Stimulated activated CD8-positive, alpha-beta memory T cell treated with anti-CD3 and anti-CD28 coated beads, Interleukin-4, amount 100 ng/mL, for 4 hours (primary cell): ENCODE measurements at regions not wholly inside any gene's neighbourhood (a gene's known extent, or its start where the extent isn't known, plus 50 kb on each side); places are given as distances from the start of the nearest gene placed in this dataset.

Experiments used
- DNase-seq, 2 donors: peaks; one replicate each; pipeline ENCODE4 v3.0.0-alpha.2; 2020; ENCODE audit warnings: low read depth in 2 of 2, low spot score in 1 of 2

DNA sequence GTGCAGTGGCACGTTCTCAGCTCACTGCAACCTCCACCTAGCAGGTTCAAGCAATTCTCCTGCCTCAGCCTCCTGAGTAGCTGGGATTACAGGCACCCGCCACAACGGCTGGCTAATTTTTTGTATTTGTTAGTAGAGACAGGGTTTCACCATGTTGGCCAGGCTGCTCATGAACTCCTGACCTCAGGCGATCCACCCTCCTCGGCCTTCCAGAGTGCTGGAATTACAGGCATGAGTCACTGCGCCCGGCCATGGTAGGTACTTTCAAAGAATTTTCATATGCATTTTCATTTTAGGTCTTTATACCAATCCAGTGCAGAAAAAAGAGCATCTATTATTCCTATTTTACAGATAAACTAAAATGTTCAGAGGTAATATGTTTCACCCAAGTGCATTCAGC is 411.3 kb upstream of the USP15 start:
- DNase-seq: no peak

GRCh38 chr12:61853945-61854344 is 406.3 kb upstream of the USP15 start:
- no peak for DNase-seq

- no peak for DNase-seq
Observed at GRCh38 chr12:61854902-61855301, 405.3 kb upstream of the USP15 start.

- no peak for DNase-seq
Observed at GRCh38 chr12:61857968-61858367, 402.2 kb upstream of the USP15 start.

- DNase-seq: no peak
Observed at GRCh38 chr12:61860451-61860850, 399.8 kb upstream of the USP15 start.

DNA sequence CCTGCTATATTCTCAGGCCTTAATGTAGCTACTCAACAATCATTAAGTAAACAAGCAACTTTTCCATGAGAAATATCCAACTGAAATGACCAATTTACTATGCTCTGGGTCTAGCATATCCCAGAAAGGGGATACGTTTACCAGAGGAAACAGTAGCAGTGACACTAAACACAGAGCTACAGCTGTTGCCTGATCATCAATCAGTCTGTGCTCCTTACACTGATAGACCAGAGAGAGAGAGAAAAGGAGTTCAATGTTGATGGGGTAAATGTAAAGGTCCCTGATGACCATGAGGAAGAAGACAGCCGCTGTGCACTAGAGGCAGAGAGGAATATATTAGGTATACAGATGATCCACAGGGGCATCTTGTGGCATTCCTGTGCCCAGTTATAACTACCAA is 397.2 kb upstream of the USP15 start:
- no peak for DNase-seq

DNA sequence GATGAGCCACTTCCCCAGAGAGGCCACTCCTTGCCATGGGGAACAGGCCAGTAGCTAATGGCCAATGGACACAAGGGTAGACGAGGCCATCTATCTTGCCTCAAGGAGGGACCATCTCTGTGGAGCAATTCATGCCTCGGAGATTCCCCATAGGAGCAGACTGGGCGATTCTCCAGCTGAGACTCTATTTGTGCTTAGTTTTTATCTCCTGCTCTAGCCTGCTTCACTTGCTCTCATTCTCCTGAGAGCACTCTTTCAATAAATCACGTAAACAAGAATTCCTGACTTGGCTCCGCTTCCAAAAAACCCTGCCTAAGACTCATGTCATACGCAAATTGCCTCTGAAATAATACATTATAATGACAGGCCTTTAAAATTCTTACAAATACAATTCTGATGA is 396.4 kb upstream of the USP15 start:
- DNase-seq: no peak

DNA sequence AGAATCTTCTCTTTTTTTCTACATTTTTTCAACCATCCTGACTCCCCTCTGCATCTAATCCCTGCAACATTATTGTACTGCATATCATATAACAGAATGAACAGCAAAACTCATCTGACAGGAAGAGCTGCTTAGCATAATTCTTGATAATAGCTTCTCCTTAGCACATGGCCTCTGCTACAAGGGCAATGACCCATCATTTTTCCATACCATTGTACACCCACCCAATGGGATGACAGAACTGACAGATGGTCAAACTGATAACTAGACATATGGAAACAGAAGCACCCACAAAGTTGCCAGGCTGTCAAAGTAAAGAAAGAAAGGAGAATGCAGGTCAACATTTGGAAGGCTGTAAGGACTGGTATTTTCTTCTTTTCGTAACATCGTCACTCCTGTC is 390.4 kb upstream of the USP15 start:
- DNase-seq: no peak

DNA sequence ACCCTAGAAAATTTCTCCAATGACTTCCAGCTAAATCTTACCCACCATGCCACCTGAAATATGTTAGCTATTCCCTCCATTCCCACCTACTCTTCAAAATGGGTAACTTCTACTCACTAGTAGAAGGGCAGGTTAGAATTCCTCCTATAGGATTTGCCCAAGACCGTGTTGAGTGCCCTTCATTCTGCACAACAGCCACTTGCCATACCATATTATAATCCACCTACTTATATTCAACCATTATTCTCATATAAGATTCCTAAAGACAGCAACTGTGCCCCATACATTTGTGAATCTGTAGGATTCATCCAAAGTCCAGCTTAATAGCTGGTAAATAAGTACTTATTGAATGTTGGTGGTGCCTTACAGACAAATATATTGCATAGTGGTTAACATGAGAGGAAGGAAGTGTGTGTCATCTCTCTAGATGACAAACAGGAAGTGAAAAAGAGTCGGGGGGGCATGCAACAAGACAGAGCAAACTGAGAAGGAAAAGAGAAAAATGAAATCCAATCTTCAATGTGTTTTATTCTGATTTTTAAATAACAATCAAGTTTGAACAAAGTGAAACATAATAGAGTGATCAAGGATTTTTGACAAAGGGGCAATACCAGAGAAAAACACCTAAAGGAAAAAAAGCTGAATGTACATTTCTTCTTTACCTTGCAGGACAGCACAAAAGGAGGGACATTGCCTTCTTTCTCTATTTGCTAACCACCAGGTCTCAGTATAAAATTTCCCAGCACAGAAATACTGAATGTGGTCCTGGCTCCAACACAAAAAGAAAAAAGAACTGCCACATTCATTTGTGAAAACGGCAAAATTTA is 389.3 kb upstream of the USP15 start:
- DNase-seq: no peak

DNA sequence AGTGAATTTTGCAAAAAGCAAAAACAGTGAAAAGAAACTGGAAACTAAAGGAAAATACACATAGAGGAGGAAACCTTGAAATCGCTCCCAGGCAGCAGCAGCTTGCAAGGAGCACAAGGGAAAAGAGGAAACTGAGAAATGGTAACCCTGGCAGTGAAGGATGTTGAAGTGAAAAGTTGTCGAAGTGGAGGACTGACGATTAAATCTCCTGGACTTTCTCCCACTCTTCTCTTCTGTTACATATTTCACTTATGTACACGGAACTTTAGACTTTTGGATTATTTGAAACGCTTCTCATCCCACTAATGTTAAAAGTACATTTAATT is 388.8 kb upstream of the USP15 start:
- no peak for DNase-seq

GRCh38 chr12:61879229-61879628 is 381.0 kb upstream of the USP15 start:
- DNase-seq: no peak

GRCh38 chr12:61880186-61880585 is 380.0 kb upstream of the USP15 start:
- no peak for DNase-seq

DNA sequence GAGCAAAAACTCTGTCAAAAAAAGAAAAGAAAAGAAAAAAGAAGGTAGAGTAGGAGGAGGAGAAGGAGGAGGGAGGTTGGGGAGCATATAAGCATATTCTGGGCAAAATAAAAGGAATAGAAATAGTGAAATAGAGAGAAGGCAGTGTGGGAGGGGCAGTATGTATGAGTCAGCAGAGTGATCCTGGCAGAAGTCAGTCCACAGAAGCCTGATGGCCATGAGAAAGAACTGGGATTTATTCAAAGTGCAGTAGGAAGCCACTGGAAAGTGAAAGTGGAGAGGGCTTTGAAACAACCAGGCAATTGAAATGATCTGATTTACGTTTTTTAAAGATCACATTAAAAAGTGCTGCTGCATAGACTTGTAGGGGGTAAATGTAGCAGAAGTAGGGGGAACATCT is 368.6 kb upstream of the USP15 start:
- DNase-seq: no peak

- DNase-seq: no peak
Observed at GRCh38 chr12:61894168-61894567, 366.0 kb upstream of the USP15 start.

GRCh38 chr12:61896436-61896835 is 363.8 kb upstream of the USP15 start:
- no peak for DNase-seq

DNA sequence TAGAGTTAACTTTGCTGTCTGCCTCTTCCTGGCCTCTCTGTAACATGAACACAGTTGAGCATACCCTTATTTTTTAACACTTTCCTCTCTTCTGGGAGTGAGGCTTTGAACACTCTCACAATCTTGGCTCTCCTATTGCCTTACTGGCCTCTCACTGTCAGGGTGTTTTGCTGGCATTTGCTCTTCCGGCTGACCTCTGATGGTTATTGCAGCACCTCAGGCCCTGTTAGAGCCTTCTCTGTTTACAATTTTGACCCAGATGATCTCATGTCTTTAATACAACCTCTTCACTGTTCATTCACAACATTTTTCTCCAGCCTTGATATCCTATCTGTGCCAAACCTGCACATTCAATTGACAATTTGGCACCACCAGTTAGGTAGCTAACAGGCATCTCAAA is 357.8 kb upstream of the USP15 start:
- no peak for DNase-seq

GRCh38 chr12:61911113-61911512 is 349.1 kb upstream of the USP15 start:
- no peak for DNase-seq

DNA sequence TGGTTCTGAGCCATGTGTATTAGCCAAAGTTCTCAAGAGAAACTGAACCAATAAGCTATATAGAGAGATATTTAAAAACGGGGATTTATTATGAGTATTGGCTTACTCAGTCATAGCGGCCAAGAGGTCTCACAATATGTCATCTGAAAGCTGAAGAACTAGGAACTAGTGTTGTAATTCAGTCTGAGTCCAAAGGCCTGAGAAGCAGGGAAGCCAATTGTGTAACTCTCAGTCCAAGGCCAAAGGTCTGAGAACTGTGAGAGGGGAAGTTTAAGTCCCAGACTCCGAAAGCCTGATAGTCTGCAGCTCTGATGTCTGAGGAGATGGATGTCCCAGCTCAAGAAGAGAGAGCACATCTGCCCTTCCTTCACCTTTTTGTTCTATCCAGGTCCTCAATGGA is 344.8 kb upstream of the USP15 start:
- DNase-seq: no peak

- DNase-seq: no peak
Observed at GRCh38 chr12:61916831-61917230, 343.4 kb upstream of the USP15 start.

- no peak for DNase-seq
Observed at GRCh38 chr12:61919686-61920085, 340.5 kb upstream of the USP15 start.

DNA sequence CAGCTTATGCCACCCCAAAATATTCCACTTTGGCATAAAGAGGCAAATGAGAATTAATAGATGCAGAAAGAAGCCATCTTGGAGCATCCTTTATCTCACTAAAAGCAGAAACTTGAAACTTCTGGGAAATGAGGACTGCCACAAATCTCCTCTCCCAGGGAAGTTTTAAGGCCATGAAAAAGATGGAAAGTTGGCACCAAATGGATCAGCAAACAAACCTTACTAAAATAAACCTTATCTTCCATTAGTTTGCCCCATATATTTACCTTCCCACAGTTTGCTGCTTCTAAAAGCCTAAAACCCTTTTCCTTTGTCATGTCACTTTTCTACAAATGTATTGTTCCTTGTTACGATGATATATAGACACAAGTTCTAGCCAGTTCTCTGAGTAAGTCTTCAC is 340.0 kb upstream of the USP15 start:
- DNase-seq: no peak

DNA sequence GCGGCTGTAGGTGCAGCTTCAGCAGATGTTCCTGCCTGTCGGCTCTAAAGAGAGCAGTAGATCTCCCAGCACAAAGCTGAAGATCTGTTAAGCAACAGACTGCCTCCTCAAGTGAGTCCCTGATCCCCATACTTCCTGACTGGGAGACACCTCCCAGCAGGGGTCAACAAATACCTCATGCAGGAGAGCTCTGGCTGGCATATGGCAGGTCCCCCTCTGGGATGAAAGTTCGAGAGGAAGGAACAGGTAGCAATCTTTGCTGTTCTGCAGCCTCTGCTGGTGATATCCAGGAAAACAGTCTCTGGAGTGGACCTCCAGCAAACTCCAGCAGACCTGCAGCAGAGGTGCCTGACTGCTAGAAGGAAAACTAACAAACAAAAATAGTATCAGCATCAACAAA is 337.1 kb upstream of the USP15 start:
- no peak for DNase-seq

GRCh38 chr12:61934564-61934963 is 325.6 kb upstream of the USP15 start:
- no peak for DNase-seq

GRCh38 chr12:61939977-61940376 is 320.2 kb upstream of the USP15 start:
- DNase-seq: no peak
